GM12873 (cell line): ENCODE measurements at regions not wholly inside any gene's neighbourhood (a gene's known extent, or its start where the extent isn't known, plus 50 kb on each side); places are given as distances from the start of the nearest gene placed in this dataset.

ENCODE experiments used
- TF ChIP-seq, protein P1 (sequence below): IDR thresholded peaks from 2 replicates; pipeline ENCODE4 v1.5.1; 2012; ENCODE audit warnings: low read depth, mild to moderate bottlenecking, moderate library complexity, low read length, control low read depth; ENCODE audit not compliant: insufficient read depth; ENCODE audit errors: missing control alignments

DNA sequence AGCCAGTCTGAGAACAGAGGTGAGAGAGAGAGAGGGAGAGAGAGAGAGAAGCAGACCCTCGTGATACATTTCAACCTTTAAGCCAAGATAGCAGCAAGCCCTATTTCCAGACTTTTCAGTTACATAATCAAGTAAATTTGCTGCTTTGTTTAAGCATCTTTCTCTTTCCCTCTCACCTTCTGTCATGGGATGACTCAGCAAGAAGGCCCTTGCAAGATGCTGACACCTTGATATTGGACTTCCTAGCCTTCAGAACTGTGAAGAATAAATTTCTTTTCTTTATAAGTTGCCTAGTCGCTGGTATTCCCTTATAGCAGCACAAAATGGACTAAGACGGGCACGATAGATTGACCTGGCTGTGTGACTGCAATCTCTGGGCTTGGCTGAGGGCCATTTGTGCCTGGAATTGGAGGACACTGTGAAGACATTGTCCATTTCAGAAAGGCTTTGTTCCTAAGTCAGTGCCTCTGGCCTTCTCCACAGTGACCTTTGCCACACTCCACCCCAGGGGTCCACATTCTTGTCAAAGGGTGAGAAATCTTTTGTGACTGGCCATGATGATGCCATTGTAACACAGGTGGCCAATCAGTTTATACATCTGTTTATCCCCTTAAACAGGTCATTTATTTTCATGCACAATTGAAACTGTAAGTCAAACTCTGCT, 51.3 kb upstream of the ITSN2 start:
- TF ChIP-seq, protein P1, sequence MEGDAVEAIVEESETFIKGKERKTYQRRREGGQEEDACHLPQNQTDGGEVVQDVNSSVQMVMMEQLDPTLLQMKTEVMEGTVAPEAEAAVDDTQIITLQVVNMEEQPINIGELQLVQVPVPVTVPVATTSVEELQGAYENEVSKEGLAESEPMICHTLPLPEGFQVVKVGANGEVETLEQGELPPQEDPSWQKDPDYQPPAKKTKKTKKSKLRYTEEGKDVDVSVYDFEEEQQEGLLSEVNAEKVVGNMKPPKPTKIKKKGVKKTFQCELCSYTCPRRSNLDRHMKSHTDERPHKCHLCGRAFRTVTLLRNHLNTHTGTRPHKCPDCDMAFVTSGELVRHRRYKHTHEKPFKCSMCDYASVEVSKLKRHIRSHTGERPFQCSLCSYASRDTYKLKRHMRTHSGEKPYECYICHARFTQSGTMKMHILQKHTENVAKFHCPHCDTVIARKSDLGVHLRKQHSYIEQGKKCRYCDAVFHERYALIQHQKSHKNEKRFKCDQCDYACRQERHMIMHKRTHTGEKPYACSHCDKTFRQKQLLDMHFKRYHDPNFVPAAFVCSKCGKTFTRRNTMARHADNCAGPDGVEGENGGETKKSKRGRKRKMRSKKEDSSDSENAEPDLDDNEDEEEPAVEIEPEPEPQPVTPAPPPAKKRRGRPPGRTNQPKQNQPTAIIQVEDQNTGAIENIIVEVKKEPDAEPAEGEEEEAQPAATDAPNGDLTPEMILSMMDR: no peak

- TF ChIP-seq, protein P1: no peak
Observed at GRCh38 chr2:24410976-24411375, 50.6 kb upstream of the ITSN2 start.

DNA sequence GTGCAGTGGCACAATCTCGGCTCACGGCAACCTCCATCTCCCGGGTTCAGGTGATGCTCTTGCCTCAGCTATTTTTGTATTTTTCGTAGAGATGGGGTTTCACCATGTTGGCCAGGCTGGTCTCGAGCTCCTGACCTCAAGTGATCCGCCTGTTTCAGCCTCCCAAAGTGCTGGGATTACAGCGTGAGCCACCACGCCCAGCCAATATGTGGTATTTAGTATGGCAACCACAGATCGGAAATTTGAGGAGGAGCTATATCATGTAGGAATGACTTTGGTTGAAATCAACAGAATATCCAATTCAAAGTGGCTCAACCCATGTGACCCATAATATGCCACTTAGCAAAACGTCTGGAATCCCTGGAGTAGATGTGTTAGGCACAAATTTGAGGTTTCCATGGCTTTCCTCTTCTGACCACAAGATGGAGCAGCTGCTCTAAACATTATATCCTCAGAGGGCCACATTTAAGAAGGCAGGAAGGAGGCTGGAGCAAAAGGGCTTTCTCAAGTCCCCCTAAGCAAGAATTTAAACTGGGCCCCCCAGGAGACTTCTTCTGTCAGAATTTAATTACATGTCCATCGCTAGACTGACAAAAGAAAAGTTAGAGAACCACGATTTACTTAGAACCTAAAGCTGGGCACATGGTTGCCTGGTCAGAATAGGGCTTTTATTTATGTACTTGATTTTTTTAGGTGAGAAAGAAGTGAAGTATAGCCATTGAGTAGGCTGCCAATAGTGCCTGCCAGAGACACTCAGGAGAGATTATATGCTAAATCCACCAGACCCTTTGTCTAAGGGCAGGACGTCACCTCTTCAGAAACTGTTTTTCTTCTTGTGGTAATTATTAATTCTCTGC, 49.6 kb upstream of the ITSN2 start:
- TF ChIP-seq, protein P1: peak; percentile 89
